ENCODE measurements at regions not wholly inside any gene's neighbourhood (a gene's known extent, or its start where the extent isn't known, plus 50 kb on each side); places are given as distances from the start of the nearest gene placed in this dataset.

- no peak for TF ChIP-seq CTCF (IDR thresholded peaks at IDR 0.05)
- TF ChIP-seq POLR2A (IDR thresholded peaks at IDR 0.05) = no peak
These were observed 83.5 kb upstream of the THY1 start for GRCh38 chr11:119506436-119506835.
